K562 (cell line): ENCODE measurements at regions not wholly inside any gene's neighbourhood (a gene's known extent, or its start where the extent isn't known, plus 50 kb on each side); places are given as distances from the start of the nearest gene placed in this dataset.

Experiments
- ATAC-seq: fragments of 200-7000 bp; cut with Tn5 transposase; 3 replicates; pipeline ENCODE4 v1.9.1; 2020; ENCODE audit warnings: moderate library complexity
- BruUV-seq: library from RNA; stranded (reverse); fragments of 400-500 nt; replicated peaks from 2 replicates; lab custom pipeline; 2021; lab: Mats Ljungman, UMichigan
- CTCF ChIA-PET: fragments of 300-600 bp; formaldehyde crosslinking; extraction: SDS; loops from one replicate; lab custom pipeline; 2021; ENCODE audit warnings: low intra/inter-chr PET ratio; lab: Yijun Ruan, JAX
- POLR2A ChIA-PET: fragments of 300-600, 350-650 bp; sonication (Branson Sonifier 250); formaldehyde crosslinking; extraction: SDS; loops from one replicate; lab custom pipeline; 2021; ENCODE audit warnings: antibody characterized with exemption, inconsistent platforms; lab: Yijun Ruan, JAX
- DNase-seq, 4 experiments: peaks; one replicate each; pipeline versions ENCODE4 v3.0.0 to v3.0.0-alpha.2; 2011 to 2018; ENCODE audit warnings: low spot score in 3 of 4, mixed read lengths in 3 of 4; ENCODE audit errors: extremely low read depth in 1 of 4
- FAIRE-seq: peaks from 2 replicates; lab custom pipeline; 2011; peaks lifted over from hg19 to GRCh38; lab: Jason Lieb, UNC
- H2AFZ ChIP-seq: 2 replicates; pipeline ENCODE4 v1.6.0; 2011; ENCODE audit warnings: low read depth, low read length, control low read depth, inconsistent platforms
- H3K27ac ChIP-seq: fragments of 200-600 bp; 3 replicates; pipeline ENCODE4 v1.8.0; 2011; ENCODE audit warnings: low read depth, mild to moderate bottlenecking, control low read depth, inconsistent platforms, low read length, moderate library complexity, mixed read lengths; ENCODE audit errors: extremely low read depth
- H3K27me3 ChIP-seq, 2 experiments: fragments of 300-600 bp in 1 of 2; 2 replicates in 1 of 2; 3 replicates in 1 of 2; pipeline versions ENCODE4 v1.6.0 to v1.8.0; 2011; ENCODE audit warnings: inconsistent platforms in 2 of 2, low read length in 2 of 2, mild to moderate bottlenecking in 1 of 2, mixed read lengths in 1 of 2, moderate library complexity in 1 of 2; ENCODE audit not compliant: control insufficient read depth in 2 of 2, insufficient read depth in 2 of 2
- H3K36me3 ChIP-seq: fragments of 300-600 bp; 3 replicates; pipeline ENCODE4 v1.8.0; 2011; ENCODE audit warnings: mild to moderate bottlenecking, low read length, inconsistent platforms; ENCODE audit not compliant: control insufficient read depth, insufficient read depth
- H3K4me1 ChIP-seq, 2 experiments: fragments of 200-600 bp in 1 of 2; replicated peaks in 1 of 2; 2 replicates in 1 of 2; 3 replicates in 1 of 2; pipeline versions ENCODE4 v1.5.1 to v1.8.0; 2011; ENCODE audit warnings: inconsistent platforms in 2 of 2, low read length in 2 of 2, mild to moderate bottlenecking in 1 of 2, mixed read lengths in 1 of 2, moderate library complexity in 1 of 2; ENCODE audit not compliant: control insufficient read depth in 2 of 2, insufficient read depth in 2 of 2
- H3K4me2 ChIP-seq: 2 replicates; pipeline ENCODE4 v1.6.1; 2011; ENCODE audit warnings: low read length, control low read depth, inconsistent platforms, mixed read lengths; ENCODE audit not compliant: insufficient read depth
- H3K4me3 ChIP-seq: fragments of 200-600 bp; sonication (generic), shearing (Covaris generic); 2 replicates; pipeline ENCODE4 v1.5.1; 2016; ENCODE audit warnings: control low read depth, inconsistent platforms
- H3K79me2 ChIP-seq: fragments of 200-600 bp; 3 replicates; pipeline ENCODE4 v1.8.0; 2011; ENCODE audit warnings: low read length, inconsistent platforms; ENCODE audit not compliant: control insufficient read depth, insufficient read depth
- H3K9ac ChIP-seq, 2 experiments: 2 replicates each; pipeline versions ENCODE4 v1.6.0 to v1.6.1; 2011; ENCODE audit warnings: low read depth in 2 of 2, low read length in 2 of 2, control low read depth in 1 of 2, inconsistent platforms in 1 of 2, mild to moderate bottlenecking in 1 of 2, mixed read lengths in 1 of 2; ENCODE audit not compliant: insufficient read depth in 1 of 2
- H3K9me1 ChIP-seq: one replicate; pipeline ENCODE4 v1.6.0; 2011; ENCODE audit warnings: inconsistent platforms, mild to moderate bottlenecking, low read length, moderate library complexity; ENCODE audit not compliant: control insufficient read depth, insufficient read depth
- H3K9me3 ChIP-seq: replicated peaks from 2 replicates; pipeline ENCODE4 v1.5.1; 2011; ENCODE audit warnings: low read depth, low read length, inconsistent platforms; ENCODE audit not compliant: control insufficient read depth, insufficient read depth
- H4K20me1 ChIP-seq: replicated peaks from 2 replicates; pipeline ENCODE4 v1.6.1; 2011; ENCODE audit warnings: low read length, inconsistent platforms, mixed read lengths; ENCODE audit not compliant: control insufficient read depth, insufficient read depth
- CREM ChIP-seq: IDR thresholded peaks from 2 replicates; pipeline ENCODE4 v1.6.1; 2014; ENCODE audit warnings: antibody characterized with exemption, low read depth
- DPF2 ChIP-seq: fragments of 450-650 bp; IDR thresholded peaks from 2 replicates; pipeline ENCODE4 v1.6.1; 2016
- HNRNPUL1 ChIP-seq: fragments of 200-400 bp; formaldehyde crosslinking; IDR thresholded peaks from 2 replicates; pipeline ENCODE4 v1.6.1; 2017; ENCODE audit warnings: low read length
- LEF1 ChIP-seq: fragments of 450-650 bp; IDR thresholded peaks from 2 replicates; pipeline ENCODE4 v1.6.1; 2016; ENCODE audit warnings: mild to moderate bottlenecking
- MED1 ChIP-seq: sonication (generic); formaldehyde crosslinking; IDR thresholded peaks from 2 replicates; pipeline ENCODE4 v1.8.1; 2023; ENCODE audit warnings: missing genetic modification reagents, borderline replicate concordance
- POLR2G ChIP-seq: fragments of 200-400 bp; formaldehyde crosslinking; IDR thresholded peaks from 2 replicates; pipeline ENCODE4 v1.6.1; 2017; ENCODE audit warnings: low read depth, mild to moderate bottlenecking, antibody characterized with exemption, low read length, moderate library complexity
- RBM17 ChIP-seq: fragments of 200-400 bp; formaldehyde crosslinking; IDR thresholded peaks from 2 replicates; pipeline ENCODE4 v1.6.1; 2017; ENCODE audit warnings: low read depth, mild to moderate bottlenecking, low read length, borderline replicate concordance
- SMARCA5 ChIP-seq: fragments of 450-650 bp; IDR thresholded peaks from 2 replicates; pipeline ENCODE4 v1.6.1; 2016
- SMC3 ChIP-seq: conservative IDR thresholded peaks from 2 replicates; pipeline ENCODE4 v1.6.1; 2011; ENCODE audit warnings: low read depth, low read length, improper control_type of control experiment; ENCODE audit not compliant: insufficient read depth
- SREBF1 ChIP-seq: fragments of 150-350 bp; IDR thresholded peaks from 2 replicates; pipeline ENCODE4 v1.6.1; 2014; ENCODE audit warnings: antibody characterized with exemption, low read depth, low read length, borderline replicate concordance
- SREBF2 ChIP-seq: sonication (generic); formaldehyde crosslinking; IDR thresholded peaks from 2 replicates; pipeline ENCODE4 v1.4.0; 2020; ENCODE audit warnings: mild to moderate bottlenecking, missing genetic modification reagents
- SRSF3 ChIP-seq: fragments of 200-400 bp; formaldehyde crosslinking; IDR thresholded peaks from 2 replicates; pipeline ENCODE4 v1.6.1; 2016; ENCODE audit warnings: mild to moderate bottlenecking, low read length, moderate library complexity; ENCODE audit not compliant: insufficient read depth
- SRSF7 ChIP-seq: fragments of 200-400 bp; formaldehyde crosslinking; optimal IDR thresholded peaks from 2 replicates; pipeline ENCODE3; 2017; ENCODE audit warnings: mild to moderate bottlenecking, low read depth, low read length
- SUPT5H ChIP-seq: fragments of 450-650 bp; IDR thresholded peaks from 2 replicates; pipeline ENCODE4 v1.6.1; 2016
- USF1 ChIP-seq: sonication (generic); formaldehyde crosslinking; IDR thresholded peaks from 2 replicates; pipeline ENCODE4 v1.9.0; 2022; ENCODE audit warnings: mild to moderate bottlenecking, missing genetic modification reagents
- ZNF143 ChIP-seq: sonication (generic); formaldehyde crosslinking; IDR thresholded peaks from 2 replicates; pipeline ENCODE4 v1.9.0; 2022; ENCODE audit warnings: mild to moderate bottlenecking, missing genetic modification reagents
- ZNF263 ChIP-seq: sonication (generic); formaldehyde crosslinking; IDR thresholded peaks from 2 replicates; pipeline ENCODE4 v1.8.0; 2022; ENCODE audit warnings: mild to moderate bottlenecking, missing genetic modification reagents, borderline replicate concordance
- ZNF511 ChIP-seq: sonication (generic); formaldehyde crosslinking; IDR thresholded peaks from 2 replicates; pipeline ENCODE4 v1.8.0; 2022; ENCODE audit warnings: mild to moderate bottlenecking, missing genetic modification reagents
- WGBS: fragments of 100-300 bp; shearing (Covaris generic); methylation state at CpG from one replicate; pipeline ENCODE4 v1.1.6; 2016; ENCODE audit warnings: low coverage, mixed read lengths; ENCODE audit not compliant: insufficient coverage; ENCODE audit errors: missing lambda C conversion rate; 5-methylcytosine and 5-hydroxymethylcytosine counted together
- in situ Hi-C: fragments of 300-500 bp; cut with MboI; formaldehyde crosslinking; loops from 4 replicates; pipeline ENCODE4 v1.15.0; 2018; ENCODE audit warnings: inconsistent platforms, mixed read lengths
- intact Hi-C: fragments of 100-400 bp; cut with micrococcal nuclease; formaldehyde crosslinking; loops from 2 replicates; pipeline ENCODE4 v1.14.2; 2022

GRCh38 chrX:137119049-137119448 is 85.3 kb upstream of the GPR101 start:
- Histone ChIP-seq H2AFZ (no peak overlapping the region), H3K79me2 (no peaks in the 10 kb centered on the region), H3K27ac (no peak overlapping the region), H3K4me1 (no peaks in the 10 kb centered on the region)
- ATAC-seq (no peak), FAIRE-seq (no peak)
- no TSS peak for BruUV-seq
- TF ChIP-seq SRSF7 = no peak
- no peak for TF ChIP-seq DPF2
- TF ChIP-seq ZNF143 = no peak
- no peak for TF ChIP-seq LEF1
- no peak for TF ChIP-seq POLR2G
- no peak for TF ChIP-seq RBM17
- TF ChIP-seq SREBF1 = no peak
- TF ChIP-seq, all 486 proteins: peak for 0
- in situ Hi-C loops = no loop called here
- Histone ChIP-seq H3K27me3 (no peaks in the 10 kb centered on the region), H3K9ac (no peak overlapping the region), H4K20me1 (no peaks in the 10 kb centered on the region), H3K9me1 (no peaks in the 10 kb centered on the region), H3K4me2 (no peak overlapping the region), H3K36me3 (no peaks in the 10 kb centered on the region), H3K4me3 (no peak overlapping the region), H3K9me3 (no peaks in the 10 kb centered on the region)
- DNase-seq = no peak
- WGBS = 0% methylated on average over 1 of the region's 1 CpG
- CTCF ChIA-PET = no interaction called here
- POLR2A ChIA-PET = no interaction called here
- intact Hi-C loops = no loop called here

GRCh38 chrX:137118536-137118935 is 84.7 kb upstream of the GPR101 start:
- H3K36me3 ChIP-seq = no peaks in the 10 kb centered on the region
- intact Hi-C loops (no loop called here), in situ Hi-C loops (no loop called here)
- H2AFZ ChIP-seq = no peak overlapping the region
- WGBS = 0% methylated on average over 1 of the region's 1 CpG
- BruUV-seq = no TSS peak
- CTCF ChIA-PET = no interaction called here
- ATAC-seq = no peak
- DNase-seq = no peak
- no peak overlapping the region for H3K27ac ChIP-seq
- H3K4me1 ChIP-seq = no peaks in the 10 kb centered on the region
- H3K79me2 ChIP-seq = no peaks in the 10 kb centered on the region
- H3K27me3 ChIP-seq = no peaks in the 10 kb centered on the region
- no peak for FAIRE-seq
- no peaks in the 10 kb centered on the region for H4K20me1 ChIP-seq
- no peaks in the 10 kb centered on the region for H3K9me1 ChIP-seq
- H3K9ac ChIP-seq = no peak overlapping the region
- H3K4me2 ChIP-seq = no peak overlapping the region
- POLR2A ChIA-PET = no interaction called here
- H3K9me3 ChIP-seq = no peaks in the 10 kb centered on the region
- H3K4me3 ChIP-seq = no peak overlapping the region
- TF ChIP-seq SMARCA5 = no peak
- no peak for TF ChIP-seq USF1 (CRISPR knock-in tag)
- no peak for TF ChIP-seq MED1 (CRISPR knock-in tag)
- no peak for TF ChIP-seq SRSF3
- TF ChIP-seq CREM = no peak
- TF ChIP-seq SMC3 = no peak
- TF ChIP-seq SREBF2 (CRISPR knock-in tag) = no peak
- TF ChIP-seq ZNF263 (CRISPR knock-in tag) = no peak
- no peak for TF ChIP-seq ZNF511 (CRISPR knock-in tag)
- TF ChIP-seq SUPT5H = no peak
- TF ChIP-seq HNRNPUL1 = no peak
